GM11168 (cell line): ENCODE measurements at regions not wholly inside any gene's neighbourhood (a gene's known extent, or its start where the extent isn't known, plus 50 kb on each side); places are given as distances from the start of the nearest gene placed in this dataset.

Experiments
- in situ Hi-C: fragments of 300-500 bp; cut with MboI; formaldehyde crosslinking; loops from one replicate; pipeline ENCODE4 v1.12.0; 2022; ENCODE audit warnings: low sequenced_read_pairs; ENCODE audit not compliant: unreplicated experiment

GRCh38 chr1:54497338-54497737 lies 50.7 kb upstream of the ACOT11 start:
- in situ Hi-C loops: loop anchor here (10.0 kb wide), 1 partner anchor 373 kb away; no protein-coding TSS in a partner anchor

- in situ Hi-C loops: loop anchor here (10.0 kb wide), 1 partner anchor 371 kb away; no protein-coding TSS in a partner anchor
Observed at GRCh38 chr1:54495954-54496353, 52.1 kb upstream of the ACOT11 start.

DNA sequence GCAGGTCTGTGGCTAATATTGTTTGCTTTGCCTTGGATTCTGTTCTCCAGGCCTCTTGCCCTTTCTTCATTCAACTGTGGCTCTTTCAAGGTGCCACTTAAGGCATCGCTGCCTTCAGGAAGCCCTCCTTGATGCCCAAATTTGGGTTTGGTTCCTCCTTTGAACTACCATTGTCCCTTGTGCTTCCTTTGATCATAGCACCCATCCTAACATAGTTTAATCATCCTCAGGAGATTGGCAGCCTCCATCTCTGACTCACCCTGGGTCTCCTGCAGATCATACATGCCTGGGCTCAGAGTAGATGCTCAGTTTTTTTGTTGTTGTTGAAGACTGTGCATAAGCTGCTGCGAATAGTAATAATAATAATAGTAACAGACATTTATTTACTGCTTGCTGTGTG lies 54.4 kb upstream of the ACOT11 start:
- in situ Hi-C loops: loop anchor here (10.0 kb wide), 1 partner anchor 369 kb away; no protein-coding TSS in a partner anchor

DNA sequence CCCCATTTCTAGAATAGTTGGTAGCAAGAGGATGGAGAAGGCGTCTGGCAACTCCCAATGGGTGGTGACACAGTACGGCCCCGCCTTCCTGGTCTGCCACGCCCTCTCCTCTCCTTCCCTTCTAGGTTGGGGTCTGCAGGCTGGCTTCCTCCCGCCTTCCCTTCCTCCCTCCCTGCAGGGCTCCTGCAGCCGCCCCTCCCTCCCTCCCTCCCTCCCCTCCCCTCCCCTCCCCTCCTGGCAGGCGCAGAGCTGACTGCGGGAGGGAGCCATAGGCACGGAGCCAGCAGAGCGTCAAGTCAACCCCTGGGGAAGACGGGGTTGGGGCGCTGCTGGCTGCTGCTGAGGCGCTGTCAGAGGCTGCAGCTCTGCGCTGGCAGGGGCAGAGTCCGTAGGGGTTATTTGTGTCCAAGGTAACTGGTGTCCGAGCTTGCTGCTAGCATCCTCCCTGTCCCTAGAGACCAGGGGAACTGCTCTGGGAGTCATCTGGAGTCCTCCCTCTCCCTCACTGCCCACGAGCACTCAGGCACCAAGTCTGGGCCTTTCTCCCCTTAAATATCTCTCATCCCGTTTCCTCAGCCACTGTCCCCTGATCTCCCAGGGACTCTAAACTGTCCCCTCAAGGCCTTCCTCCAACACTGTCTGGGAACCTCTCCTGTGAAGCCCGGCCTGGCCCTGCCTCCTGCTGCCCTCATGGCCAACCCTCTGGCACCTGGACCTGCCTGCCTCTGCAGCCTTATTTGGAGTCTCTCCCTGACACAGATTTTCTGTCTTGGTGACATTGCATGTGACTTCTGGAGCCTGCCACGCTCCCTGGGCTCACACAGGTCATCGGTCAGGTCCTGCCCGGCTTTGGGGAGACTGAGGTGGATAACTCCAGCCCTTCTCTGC lies 57.4 kb upstream of the ACOT11 start:
- in situ Hi-C loops: loop anchor here (10.0 kb wide), 1 partner anchor 366 kb away; no protein-coding TSS in a partner anchor

DNA sequence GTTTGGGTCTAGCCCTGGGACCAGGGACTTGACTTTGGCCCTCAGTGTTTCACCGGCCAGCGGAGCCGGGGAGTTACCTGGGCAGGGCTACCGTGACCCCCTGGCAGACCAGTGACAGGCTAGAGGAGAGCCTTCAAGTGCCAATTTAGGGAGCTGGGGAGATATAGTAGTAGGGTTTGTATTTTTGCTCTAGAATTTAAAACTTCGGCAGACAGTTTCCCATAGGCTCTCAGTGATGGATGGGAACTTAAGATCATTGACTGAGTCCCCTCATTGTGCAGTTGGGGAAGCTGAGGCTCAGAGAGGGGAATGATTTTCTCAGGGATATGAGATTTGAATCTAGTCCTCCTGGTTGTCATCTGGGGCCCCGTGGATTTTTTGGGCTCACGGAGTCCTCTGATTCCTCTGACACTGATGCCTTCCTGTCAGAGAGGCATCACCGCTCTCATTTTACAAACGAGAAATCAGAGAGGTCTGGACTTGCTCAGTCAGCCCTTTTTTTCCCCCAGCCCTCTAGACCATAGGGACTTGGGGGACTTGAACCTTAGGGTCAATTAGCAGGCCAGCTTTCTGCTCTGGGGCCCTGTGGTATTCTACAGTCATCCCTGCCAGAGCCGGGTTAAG lies 58.3 kb upstream of the ACOT11 start:
- in situ Hi-C loops: loop anchor here (5.0 to 10.0 kb wide), 2 partner anchors 82 to 365 kb away; partner anchors contain the start of gene SSBP3

- in situ Hi-C loops: loop anchor here (5.0 kb wide), 1 partner anchor 82 kb away; the partner anchor contains the start of gene SSBP3
Observed at GRCh38 chr1:54488779-54489626, 59.0 kb upstream of the ACOT11 start.

GRCh38 chr1:54488065-54488750 lies 59.8 kb upstream of the ACOT11 start:
- in situ Hi-C loops: loop anchor here (5.0 kb wide), 1 partner anchor 81 kb away; the partner anchor contains the start of gene SSBP3

DNA sequence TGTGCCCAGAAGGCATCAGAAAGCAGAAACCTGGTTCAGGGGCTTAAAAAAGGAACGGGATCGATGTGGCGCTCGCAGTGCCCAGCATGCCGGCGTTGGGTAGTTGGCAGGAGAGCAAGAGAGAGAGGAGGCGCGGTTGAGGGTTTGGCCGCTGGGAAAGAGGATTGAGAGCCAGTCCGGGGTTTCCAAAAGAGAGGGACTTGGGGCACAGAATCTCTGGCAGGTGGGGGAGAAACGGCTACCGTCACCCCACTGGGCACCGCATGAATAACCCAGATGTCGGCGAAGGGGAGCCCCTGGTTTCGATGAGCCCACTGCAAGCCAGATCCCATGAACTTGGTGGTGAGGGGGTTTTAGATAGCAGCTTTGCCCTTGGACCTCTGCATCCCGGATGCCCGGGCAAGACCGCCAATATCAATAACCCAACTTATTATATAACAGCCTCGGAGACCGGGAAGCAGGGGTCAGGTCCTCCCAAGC lies 60.4 kb upstream of the ACOT11 start:
- in situ Hi-C loops: loop anchor here (5.0 kb wide), 1 partner anchor 80 kb away; the partner anchor contains the start of gene SSBP3

DNA sequence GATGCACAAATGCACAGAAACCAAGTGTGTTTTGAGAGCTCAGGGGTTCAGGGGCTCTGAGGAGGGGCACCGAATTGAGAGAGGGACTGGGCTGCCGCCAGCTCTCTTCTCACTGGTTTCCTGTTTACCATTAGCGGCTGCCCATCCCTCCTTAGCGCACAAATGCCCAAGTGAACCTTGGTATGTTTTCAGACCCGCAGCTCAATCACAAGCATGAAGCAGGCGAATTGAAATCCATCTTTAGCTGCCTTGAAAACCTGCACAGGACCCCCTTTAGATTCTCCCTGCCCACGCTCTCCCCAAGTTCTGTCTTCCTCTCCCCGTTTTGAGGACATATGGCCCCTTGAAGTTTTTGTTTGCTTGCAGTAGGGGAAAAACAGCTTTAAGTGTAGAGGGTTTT lies 61.1 kb upstream of the ACOT11 start:
- in situ Hi-C loops: loop anchor here (5.0 kb wide), 1 partner anchor 80 kb away; the partner anchor contains the start of gene SSBP3

DNA sequence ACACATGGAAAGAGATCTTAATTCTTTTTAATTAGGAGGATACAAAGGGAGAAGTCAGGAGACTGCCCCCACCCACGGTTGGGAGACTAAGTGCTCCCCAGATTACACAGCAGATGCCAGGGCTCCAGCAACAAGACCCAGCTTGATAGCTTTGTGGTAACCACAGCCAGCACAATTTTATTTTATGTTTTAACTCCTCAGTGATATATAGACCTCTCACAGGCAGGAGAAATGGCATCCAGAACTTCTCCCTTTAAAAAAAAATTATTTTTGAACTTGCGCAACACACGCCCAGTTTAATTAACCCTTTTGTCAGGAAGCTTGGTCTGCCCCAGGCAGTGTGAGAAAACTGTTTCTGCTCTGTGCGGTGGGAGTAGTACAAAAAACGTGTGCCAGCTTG lies 62.6 kb upstream of the ACOT11 start:
- in situ Hi-C loops: loop anchor here (5.0 kb wide), 1 partner anchor 78 kb away; the partner anchor contains the start of gene SSBP3

- in situ Hi-C loops: no loop called here
Observed at GRCh38 chr1:54483875-54484437, 64.1 kb upstream of the ACOT11 start.

DNA sequence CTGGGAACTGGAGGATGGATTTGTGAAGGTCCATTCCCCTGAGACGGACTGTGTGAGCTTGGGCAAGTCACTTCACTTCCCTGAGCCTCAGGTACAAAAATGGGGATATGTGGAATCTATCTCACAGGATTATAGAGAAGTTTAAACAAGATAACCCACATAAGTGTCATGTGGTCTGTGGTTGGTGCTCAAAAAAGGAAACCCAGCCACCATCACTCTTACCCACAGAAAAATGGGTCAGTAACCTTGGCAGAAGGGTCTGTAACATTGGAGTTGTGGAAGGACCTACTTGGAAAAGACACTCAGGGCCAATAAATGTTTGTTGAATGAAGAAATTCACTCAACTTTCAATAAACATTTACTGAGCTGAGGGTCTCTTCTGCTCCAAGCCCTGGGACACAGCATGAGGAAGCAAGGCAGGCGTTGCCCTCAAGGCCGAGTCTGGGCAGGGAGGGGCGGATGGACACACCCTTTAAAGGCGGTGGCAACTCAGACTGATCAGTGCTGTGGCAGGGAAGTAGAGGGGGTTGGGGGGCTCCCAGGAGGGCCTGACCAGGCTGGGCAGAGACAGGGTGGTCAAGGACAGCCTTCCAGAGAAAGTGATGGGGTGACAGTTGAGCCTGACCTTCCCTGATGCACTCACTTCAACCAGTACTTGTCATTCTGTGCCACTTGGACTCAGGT lies 66.7 kb upstream of the ACOT11 start:
- in situ Hi-C loops: no loop called here

DNA sequence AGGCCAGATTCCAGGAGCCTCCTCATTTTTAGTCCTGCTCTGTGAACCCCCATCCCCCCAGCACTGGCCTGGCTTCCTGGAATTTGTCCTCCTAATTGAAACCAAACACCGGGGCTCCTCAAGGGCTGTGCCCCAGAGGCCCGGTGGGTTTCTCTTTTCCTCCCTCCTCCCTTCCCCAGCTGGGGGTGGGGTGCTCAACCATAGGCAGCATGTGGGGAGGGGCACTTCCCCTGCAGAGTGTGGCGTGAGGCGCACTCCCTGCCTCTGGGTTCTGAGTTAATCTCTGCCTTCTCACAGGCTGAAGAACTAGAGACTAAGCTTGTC lies 67.5 kb upstream of the ACOT11 start:
- in situ Hi-C loops: no loop called here

DNA sequence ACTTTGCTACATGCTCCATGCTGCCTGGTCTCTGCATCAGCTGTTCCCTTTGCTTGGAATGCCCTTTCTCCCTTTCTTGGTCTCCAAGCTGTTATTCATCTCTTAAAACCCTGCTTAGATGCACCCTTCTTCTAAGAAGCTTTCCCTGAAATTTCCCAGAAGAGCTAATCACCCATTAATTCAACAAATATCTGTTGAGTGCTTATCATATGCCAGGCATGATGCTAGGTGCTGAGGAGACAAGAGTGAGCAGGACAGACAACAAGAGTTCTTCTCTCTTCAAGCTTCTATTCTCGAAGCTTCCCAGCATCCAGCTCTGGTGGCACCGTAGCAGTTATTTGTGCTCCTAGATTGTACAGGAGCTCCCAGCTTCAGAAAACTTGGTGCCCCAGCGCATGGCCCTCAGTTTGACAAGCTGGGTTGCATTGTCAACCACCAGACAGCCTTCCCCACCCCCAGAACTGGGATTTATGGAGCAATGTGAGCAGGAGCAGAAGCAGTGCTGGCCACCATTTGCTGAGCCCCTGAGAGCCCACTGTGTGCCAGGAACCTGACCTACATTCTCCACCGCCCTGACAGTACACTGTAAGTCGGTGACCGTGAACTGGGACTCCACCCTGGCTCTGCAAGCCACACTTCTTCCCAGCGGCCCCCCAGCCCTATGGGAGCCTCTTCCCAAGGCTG lies 68.0 kb upstream of the ACOT11 start:
- in situ Hi-C loops: no loop called here

- in situ Hi-C loops: no loop called here
Observed at GRCh38 chr1:54479251-54479650, 68.8 kb upstream of the ACOT11 start.

DNA sequence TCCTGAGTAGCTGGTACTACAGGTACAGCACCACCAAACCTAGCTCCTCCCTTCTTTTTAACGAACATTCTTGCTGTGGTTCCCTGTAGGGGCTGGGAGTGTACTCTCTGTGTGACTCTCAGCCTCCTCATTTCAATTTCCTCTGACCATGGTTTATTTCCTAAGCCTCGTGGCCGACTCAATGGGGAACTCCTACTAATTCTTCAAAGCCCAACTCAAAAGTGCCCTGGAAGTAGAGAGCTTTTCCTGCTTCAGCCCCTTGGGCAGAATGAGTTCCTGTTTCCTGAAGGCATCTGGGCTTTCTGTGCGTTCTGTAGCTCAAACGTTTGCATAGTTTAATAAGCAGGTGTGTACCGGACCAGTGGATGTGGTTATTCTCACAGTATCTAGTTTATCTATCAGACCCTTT lies 70.9 kb upstream of the ACOT11 start:
- in situ Hi-C loops: no loop called here

DNA sequence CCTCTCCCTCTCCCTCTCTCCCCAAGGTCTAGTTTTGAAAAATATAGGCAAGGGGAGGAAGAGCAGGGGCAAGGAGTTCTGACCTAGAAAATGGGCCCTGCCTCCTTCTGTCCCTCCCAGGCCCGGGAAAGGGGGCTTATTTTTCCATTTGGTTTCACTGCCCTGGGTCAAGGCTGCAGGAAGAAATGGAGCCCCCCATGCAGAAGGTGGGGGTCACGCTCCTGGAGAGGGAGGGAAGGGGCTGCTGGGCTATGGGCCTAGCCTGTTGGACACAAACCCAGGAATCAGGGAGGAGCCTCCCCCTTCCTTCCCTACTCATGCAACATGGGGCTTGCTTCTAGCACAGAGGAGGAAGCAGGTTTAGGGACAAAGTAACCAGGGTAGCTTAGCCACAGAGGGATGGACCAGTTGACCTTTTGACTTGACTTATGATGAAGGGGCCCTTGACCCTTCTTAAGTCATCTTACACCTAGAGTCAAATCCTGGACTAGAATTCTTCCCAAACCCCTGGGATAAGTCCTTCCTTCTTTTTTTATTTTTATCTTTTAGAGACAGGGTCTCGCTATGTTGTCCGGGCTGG lies 70.4 kb upstream of the SSBP3 start:
- in situ Hi-C loops: no loop called here
